GM21786 (cell line): ENCODE measurements at regions not wholly inside any gene's neighbourhood (a gene's known extent, or its start where the extent isn't known, plus 50 kb on each side); places are given as distances from the start of the nearest gene placed in this dataset.

Source experiments
- ATAC-seq: cut with Tn5 transposase; IDR thresholded peaks from one replicate; pipeline ENCODE4 v1.9.1; 2021; ENCODE audit not compliant: unreplicated experiment

- no peak for ATAC-seq
These were observed 393.1 kb downstream of the TAF11L14 start for GRCh38 chr5:18027241-18027867.

- no peak for ATAC-seq
These were observed 393.8 kb downstream of the TAF11L14 start for GRCh38 chr5:18028036-18028435.

- no peak for ATAC-seq
These were observed 398.5 kb downstream of the TAF11L14 start for GRCh38 chr5:18032744-18033143.

- no peak for ATAC-seq
These were observed 402.3 kb downstream of the TAF11L14 start for GRCh38 chr5:18036531-18036930.

GRCh38 chr5:18037718-18038117 is 403.5 kb downstream of the TAF11L14 start:
- ATAC-seq: no peak

- ATAC-seq: no peak
These were observed 409.1 kb downstream of the TAF11L14 start for GRCh38 chr5:18043344-18043743.

GRCh38 chr5:18048449-18048848 is 414.2 kb downstream of the TAF11L14 start:
- ATAC-seq: no peak

- no peak for ATAC-seq
These were observed 416.1 kb downstream of the TAF11L14 start for GRCh38 chr5:18050345-18050744.

- no peak for ATAC-seq
These were observed 416.5 kb downstream of the TAF11L14 start for GRCh38 chr5:18050776-18051175.

GRCh38 chr5:18051953-18052352 is 417.7 kb downstream of the TAF11L14 start:
- ATAC-seq: no peak

- ATAC-seq: no peak
These were observed 418.3 kb downstream of the TAF11L14 start for GRCh38 chr5:18052569-18052968.

- ATAC-seq: no peak
These were observed 423.5 kb downstream of the TAF11L14 start for GRCh38 chr5:18057725-18058124.

- ATAC-seq: no peak
These were observed 433.4 kb downstream of the TAF11L14 start for GRCh38 chr5:18067615-18068014.

- ATAC-seq: no peak
These were observed 434.6 kb downstream of the TAF11L14 start for GRCh38 chr5:18068826-18069225.

- no peak for ATAC-seq
These were observed 435.5 kb downstream of the TAF11L14 start for GRCh38 chr5:18069790-18070189.

- no peak for ATAC-seq
These were observed 438.3 kb downstream of the TAF11L14 start for GRCh38 chr5:18072600-18072999.

- ATAC-seq: no peak
These were observed 440.7 kb downstream of the TAF11L14 start for GRCh38 chr5:18074961-18075360.

- no peak for ATAC-seq
These were observed 443.9 kb downstream of the TAF11L14 start for GRCh38 chr5:18078157-18078556.

- no peak for ATAC-seq
These were observed 445.6 kb downstream of the TAF11L14 start for GRCh38 chr5:18079831-18080230.

- ATAC-seq: no peak
These were observed 453.8 kb downstream of the TAF11L14 start for GRCh38 chr5:18088020-18088579.

- no peak for ATAC-seq
These were observed 455.9 kb downstream of the TAF11L14 start for GRCh38 chr5:18090177-18090576.

GRCh38 chr5:18091142-18091541 is 456.9 kb downstream of the TAF11L14 start:
- no peak for ATAC-seq

- ATAC-seq: no peak
These were observed 457.5 kb downstream of the TAF11L14 start for GRCh38 chr5:18091758-18092157.
